OCI-LY3 (cell line): ENCODE measurements at regions not wholly inside any gene's neighbourhood (a gene's known extent, or its start where the extent isn't known, plus 50 kb on each side); places are given as distances from the start of the nearest gene placed in this dataset.

Source experiments
- H2AFZ ChIP-seq: fragments of 200-600, 300-600 bp; shearing (Covaris generic); 2 replicates; pipeline ENCODE4 v1.6.0; 2014; ENCODE audit warnings: antibody characterized with exemption, low read depth, low read length
- H3K27ac ChIP-seq: fragments of 200-600, 300-600 bp; sonication (generic); 2 replicates; pipeline ENCODE4 v1.5.1; 2014; ENCODE audit warnings: mild to moderate bottlenecking, low read length, moderate library complexity, mixed read lengths
- H3K27me3 ChIP-seq: fragments of 200-600, 300-600 bp; sonication (generic); 2 replicates; pipeline ENCODE4 v1.6.1; 2014; ENCODE audit warnings: low read depth, low read length, mixed read lengths
- H3K36me3 ChIP-seq: fragments of 200-600, 300-600 bp; sonication (generic); replicated peaks from 2 replicates; pipeline ENCODE3; 2014; ENCODE audit warnings: low read depth, low read length, mixed read lengths
- H3K4me1 ChIP-seq: fragments of 300-600, 200-600 bp; sonication (generic); 2 replicates; pipeline ENCODE4 v1.6.1; 2014; ENCODE audit warnings: low read length, mixed read lengths
- H3K4me2 ChIP-seq: fragments of 200-600, 300-600 bp; sonication (generic); 2 replicates; pipeline ENCODE4 v1.6.1; 2014; ENCODE audit warnings: low read length, mixed read lengths
- H3K4me3 ChIP-seq: fragments of 300-600, 200-600 bp; sonication (generic); 2 replicates; pipeline ENCODE4 v1.5.1; 2014; ENCODE audit warnings: antibody characterized with exemption, mild to moderate bottlenecking, low read length, moderate library complexity
- H3K79me2 ChIP-seq: fragments of 300-600, 200-600 bp; shearing (Covaris generic); 2 replicates; pipeline ENCODE4 v1.6.1; 2014; ENCODE audit warnings: mild to moderate bottlenecking, low read length, mixed read lengths
- H3K9ac ChIP-seq: fragments of 300-600, 200-600 bp; shearing (Covaris generic); 2 replicates; pipeline ENCODE4 v1.6.0; 2014; ENCODE audit warnings: mild to moderate bottlenecking, low read length, moderate library complexity
- H3K9me3 ChIP-seq: fragments of 200-600, 300-600 bp; shearing (Covaris generic); 2 replicates; pipeline ENCODE4 v1.6.1; 2014; ENCODE audit warnings: low read length, mixed read lengths; ENCODE audit not compliant: insufficient read depth
- H4K20me1 ChIP-seq: fragments of 200-600, 300-600 bp; sonication (generic); 2 replicates; pipeline ENCODE4 v1.6.1; 2016; ENCODE audit warnings: low read length, mixed read lengths; ENCODE audit not compliant: insufficient read depth
- CTCF ChIP-seq: fragments of 200-600, 300-600 bp; sonication (generic); IDR thresholded peaks from 2 replicates; pipeline ENCODE4 v1.5.1; 2014; ENCODE audit warnings: antibody characterized with exemption, low read length, low read depth
- EZH2phosphoT487 ChIP-seq: fragments of 200-600 bp; shearing (Covaris generic); IDR thresholded peaks from 2 replicates; pipeline ENCODE4 v1.6.1; 2018; ENCODE audit warnings: antibody characterized with exemption, mixed run types, low read depth

- no peak overlapping the region for H3K4me3 ChIP-seq
- H3K27me3 ChIP-seq = no peaks in the 10 kb centered on the region
- H3K36me3 ChIP-seq = no peaks in the 10 kb centered on the region
- no peaks in the 10 kb centered on the region for H3K4me1 ChIP-seq
- no peak overlapping the region for H3K27ac ChIP-seq
- TF ChIP-seq CTCF (no peak), EZH2phosphoT487 (no peak)
- H3K4me2 ChIP-seq = no peak overlapping the region
- no peak overlapping the region for H3K9ac ChIP-seq
- no peak overlapping the region for H2AFZ ChIP-seq
- no peaks in the 10 kb centered on the region for H3K79me2 ChIP-seq
- H4K20me1 ChIP-seq = no peaks in the 10 kb centered on the region
- no peaks in the 10 kb centered on the region for H3K9me3 ChIP-seq
Observed at GRCh38 chr18:38312532-38312931, 746.9 kb upstream of the CELF4 start.

GRCh38 chr18:38310936-38311335 is 745.3 kb upstream of the CELF4 start:
- Histone ChIP-seq H3K27me3 (no peaks in the 10 kb centered on the region), H3K27ac (no peak overlapping the region), H3K4me1 (no peaks in the 10 kb centered on the region), H3K79me2 (no peaks in the 10 kb centered on the region), H2AFZ (no peak overlapping the region), H3K4me3 (no peak overlapping the region), H3K4me2 (no peak overlapping the region), H3K9ac (no peak overlapping the region), H3K9me3 (no peaks in the 10 kb centered on the region), H4K20me1 (no peaks in the 10 kb centered on the region), H3K36me3 (no peaks in the 10 kb centered on the region)
- TF ChIP-seq EZH2phosphoT487 (no peak), CTCF (no peak)

- no peaks in the 10 kb centered on the region for H4K20me1 ChIP-seq
- no peak overlapping the region for H3K9ac ChIP-seq
- H3K4me3 ChIP-seq = no peak overlapping the region
- H3K27ac ChIP-seq = no peak overlapping the region
- H2AFZ ChIP-seq = no peak overlapping the region
- H3K79me2 ChIP-seq = no peaks in the 10 kb centered on the region
- TF ChIP-seq EZH2phosphoT487 (no peak), CTCF (no peak)
- H3K9me3 ChIP-seq = no peaks in the 10 kb centered on the region
- H3K36me3 ChIP-seq = no peaks in the 10 kb centered on the region
- no peaks in the 10 kb centered on the region for H3K4me1 ChIP-seq
- no peaks in the 10 kb centered on the region for H3K27me3 ChIP-seq
- no peak overlapping the region for H3K4me2 ChIP-seq
Observed at GRCh38 chr18:38307914-38308313, 742.3 kb upstream of the CELF4 start.

GRCh38 chr18:38305961-38306360 is 740.4 kb upstream of the CELF4 start:
- no peaks in the 10 kb centered on the region for H4K20me1 ChIP-seq
- TF ChIP-seq CTCF = no peak
- TF ChIP-seq EZH2phosphoT487 = no peak
- no peaks in the 10 kb centered on the region for H3K79me2 ChIP-seq
- no peak overlapping the region for H2AFZ ChIP-seq
- no peaks in the 10 kb centered on the region for H3K27me3 ChIP-seq
- H3K4me2 ChIP-seq = no peak overlapping the region
- no peaks in the 10 kb centered on the region for H3K36me3 ChIP-seq
- no peaks in the 10 kb centered on the region for H3K4me1 ChIP-seq
- no peaks in the 10 kb centered on the region for H3K9me3 ChIP-seq
- no peak overlapping the region for H3K9ac ChIP-seq
- H3K4me3 ChIP-seq = no peak overlapping the region
- no peak overlapping the region for H3K27ac ChIP-seq
